Stimulated activated memory B cell treated with anti-CD40 and anti-IgM and Interleukin-4, amounts not matched to agents 10 μg/mL and 1 μg/mL and 100 μg/mL, for 72 hours (primary cell): ENCODE measurements at regions not wholly inside any gene's neighbourhood (a gene's known extent, or its start where the extent isn't known, plus 50 kb on each side); places are given as distances from the start of the nearest gene placed in this dataset.

ENCODE experiments used
- ATAC-seq: fragments of 150-1000 bp; cut with Tn5 transposase; 2 replicates; pipeline ENCODE4 v1.10.0; 2021
- H3K27ac Mint-ChIP-seq: one replicate; pipeline ENCODE4 v1.8.0; 2022; ENCODE audit warnings: mild to moderate bottlenecking, mixed read lengths
- H3K27me3 Mint-ChIP-seq: one replicate; pipeline ENCODE4 v1.8.0; 2022; ENCODE audit warnings: mixed read lengths
- H3K36me3 Mint-ChIP-seq: one replicate; pipeline ENCODE4 v1.8.0; 2022; ENCODE audit warnings: mixed read lengths
- H3K4me1 Mint-ChIP-seq: one replicate; pipeline ENCODE4 v1.8.0; 2022; ENCODE audit warnings: mixed read lengths
- H3K4me3 Mint-ChIP-seq: one replicate; pipeline ENCODE4 v1.8.0; 2022; ENCODE audit warnings: mild to moderate bottlenecking, moderate library complexity, mixed read lengths
- H3K9me3 Mint-ChIP-seq: one replicate; pipeline ENCODE4 v1.8.0; 2022; ENCODE audit warnings: mixed read lengths

DNA sequence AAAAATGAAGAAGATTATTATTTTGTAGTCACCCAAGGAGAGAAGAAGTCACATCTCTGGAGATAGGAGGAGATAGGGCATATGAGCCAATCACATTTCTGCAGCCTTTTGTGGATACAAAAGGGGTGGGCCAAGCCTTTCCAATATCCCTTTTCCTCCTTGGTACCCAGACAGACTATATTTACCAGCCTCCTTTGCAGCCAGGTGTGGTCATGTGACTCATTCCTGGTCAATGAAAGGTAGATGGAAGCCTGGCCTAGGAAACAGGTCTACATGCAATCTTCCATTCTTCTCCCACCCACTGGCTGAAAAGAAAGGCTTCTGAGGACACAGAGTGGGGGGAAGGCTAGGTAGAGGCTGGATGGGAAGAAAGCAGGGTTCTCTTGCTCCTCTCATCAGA is 58.1 kb upstream of the ERG start:
- peaks cover 2% of the 10 kb centered on the region for H3K9me3 Mint-ChIP-seq
- H3K4me1 Mint-ChIP-seq, result no peaks in the 10 kb centered on the region
- H3K4me3 Mint-ChIP-seq, result no peak overlapping the region
- ATAC-seq, result peak; percentile 36
- H3K36me3 Mint-ChIP-seq, result no peaks in the 10 kb centered on the region
- peaks cover 13% of the 10 kb centered on the region for H3K27me3 Mint-ChIP-seq
- no peak overlapping the region for H3K27ac Mint-ChIP-seq

DNA sequence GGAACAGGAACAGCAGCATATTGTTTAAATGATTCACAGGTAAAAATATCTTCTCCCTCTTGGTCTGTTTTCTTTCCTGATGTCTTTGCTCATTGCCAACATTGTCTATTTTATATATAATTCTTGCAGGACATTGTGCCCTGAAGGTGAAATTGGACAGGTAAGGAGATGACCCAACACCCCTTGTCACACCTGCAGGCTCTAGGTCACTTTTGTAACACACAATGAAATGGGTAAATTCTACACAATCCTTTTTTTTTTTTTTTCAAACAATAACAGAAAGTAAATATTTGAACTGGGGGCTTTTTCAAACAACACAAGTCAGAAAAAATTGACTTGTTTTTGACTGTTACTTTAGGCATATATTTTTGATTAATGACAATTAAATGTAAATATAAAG is 62.9 kb upstream of the ERG start:
- peaks cover 5% of the 10 kb centered on the region for H3K9me3 Mint-ChIP-seq
- H3K4me3 Mint-ChIP-seq, result no peak overlapping the region
- no peaks in the 10 kb centered on the region for H3K27me3 Mint-ChIP-seq
- H3K27ac Mint-ChIP-seq, result no peak overlapping the region
- no peaks in the 10 kb centered on the region for H3K36me3 Mint-ChIP-seq
- ATAC-seq, result no peak
- H3K4me1 Mint-ChIP-seq, result no peaks in the 10 kb centered on the region

DNA sequence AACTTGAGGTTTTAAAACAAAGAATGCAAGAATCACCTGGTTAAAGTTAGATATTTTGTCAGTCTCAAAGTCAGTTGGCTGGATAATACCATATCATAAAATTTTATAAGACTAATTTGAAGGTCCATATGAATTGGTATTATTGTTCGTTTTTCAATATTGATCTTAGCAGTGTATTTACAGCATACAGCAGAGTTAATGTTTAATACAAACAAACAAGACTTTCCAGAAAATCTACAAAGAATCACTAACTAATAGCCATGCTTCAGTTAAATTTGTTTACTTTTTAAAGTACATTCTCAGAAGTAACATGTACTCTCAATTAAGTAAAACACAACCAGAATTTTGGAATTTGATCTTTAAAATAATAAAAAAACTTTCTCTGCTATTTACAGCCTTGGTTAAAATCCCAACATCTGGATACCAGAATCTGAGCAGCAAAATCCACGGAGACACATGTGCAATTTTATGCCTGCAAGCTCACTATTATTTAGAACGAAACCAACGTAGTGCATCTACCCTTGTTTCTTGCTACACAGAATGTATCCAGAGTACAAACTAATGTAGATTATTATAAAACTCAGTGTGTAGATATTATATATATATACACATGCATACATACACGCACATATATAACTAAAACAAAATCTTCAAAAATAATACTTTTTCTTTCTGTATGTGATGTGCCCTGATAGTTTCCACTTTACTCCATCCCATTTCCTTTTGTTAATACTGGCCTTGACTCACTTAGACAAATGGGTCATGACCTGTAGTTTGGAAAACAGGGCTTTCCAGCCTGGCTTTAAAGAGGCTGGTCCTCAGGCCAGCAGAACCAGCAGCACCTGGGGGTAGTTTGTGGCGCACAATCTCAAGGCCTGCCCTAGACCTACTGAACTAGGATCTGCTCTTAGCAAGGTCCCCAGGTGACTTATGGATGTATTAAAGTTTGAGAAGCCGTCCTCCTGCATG is 63.6 kb upstream of the ERG start:
- Mint-ChIP-seq H3K36me3 (no peaks in the 10 kb centered on the region), H3K27ac (no peak overlapping the region), H3K4me1 (no peaks in the 10 kb centered on the region), H3K27me3 (no peaks in the 10 kb centered on the region), H3K9me3 (peaks cover 5% of the 10 kb centered on the region), H3K4me3 (no peak overlapping the region)
- ATAC-seq, result no peak

DNA sequence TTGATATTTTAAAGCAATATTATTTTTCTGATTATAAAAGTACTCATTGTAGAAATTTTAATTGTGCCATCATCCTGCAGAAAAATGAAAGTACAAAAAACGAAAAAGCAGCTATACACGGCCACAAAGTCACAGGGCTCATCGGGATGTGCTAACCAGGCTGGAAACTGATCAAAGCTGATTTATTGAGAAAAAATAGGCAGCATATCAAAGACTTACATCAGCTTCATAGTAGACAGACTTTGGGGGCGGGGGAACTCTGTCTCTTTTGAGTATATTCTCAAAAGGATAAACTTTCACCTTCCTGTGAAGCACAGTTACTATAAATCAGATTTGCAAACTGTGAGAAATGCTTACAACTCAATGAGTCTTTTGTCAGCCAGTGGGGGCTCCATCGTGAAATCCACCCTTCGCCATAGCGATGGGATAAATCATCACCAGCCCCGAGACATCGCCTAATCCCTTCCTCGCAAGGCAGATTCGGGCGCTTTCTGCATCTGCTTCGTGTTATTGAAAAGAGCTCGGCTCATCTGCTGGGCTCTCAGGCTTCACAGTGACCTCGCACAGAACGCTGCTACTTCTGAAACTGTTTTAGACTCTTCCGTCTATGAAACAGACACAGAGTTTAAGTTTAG is 69.2 kb upstream of the ERG start:
- no peak overlapping the region for H3K27ac Mint-ChIP-seq
- no peak for ATAC-seq
- H3K27me3 Mint-ChIP-seq, result no peaks in the 10 kb centered on the region
- no peaks in the 10 kb centered on the region for H3K36me3 Mint-ChIP-seq
- peaks cover 3% of the 10 kb centered on the region for H3K9me3 Mint-ChIP-seq
- no peaks in the 10 kb centered on the region for H3K4me1 Mint-ChIP-seq
- no peak overlapping the region for H3K4me3 Mint-ChIP-seq

DNA sequence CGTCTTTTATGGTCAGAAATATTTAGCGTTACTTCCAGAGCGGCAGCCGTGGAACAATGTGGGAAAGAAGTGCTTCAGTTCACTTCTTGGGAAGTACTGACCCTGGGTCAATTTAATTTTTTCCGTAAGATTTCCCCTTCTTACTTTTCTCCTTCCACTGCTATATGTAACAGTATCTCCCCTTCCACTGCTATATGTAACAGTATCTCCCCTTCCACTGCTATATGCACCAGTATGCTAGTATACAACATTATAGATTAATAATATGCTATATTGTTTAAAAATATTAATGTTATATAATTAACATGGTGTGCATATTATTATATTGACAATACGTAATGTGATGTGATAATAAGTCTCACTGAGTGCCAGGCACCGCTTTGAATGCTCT is 69.7 kb upstream of the ERG start:
- Mint-ChIP-seq H3K9me3 (peaks cover 3% of the 10 kb centered on the region), H3K27ac (no peak overlapping the region), H3K4me1 (no peaks in the 10 kb centered on the region), H3K36me3 (no peaks in the 10 kb centered on the region), H3K27me3 (no peaks in the 10 kb centered on the region), H3K4me3 (no peak overlapping the region)
- ATAC-seq, result no peak

DNA sequence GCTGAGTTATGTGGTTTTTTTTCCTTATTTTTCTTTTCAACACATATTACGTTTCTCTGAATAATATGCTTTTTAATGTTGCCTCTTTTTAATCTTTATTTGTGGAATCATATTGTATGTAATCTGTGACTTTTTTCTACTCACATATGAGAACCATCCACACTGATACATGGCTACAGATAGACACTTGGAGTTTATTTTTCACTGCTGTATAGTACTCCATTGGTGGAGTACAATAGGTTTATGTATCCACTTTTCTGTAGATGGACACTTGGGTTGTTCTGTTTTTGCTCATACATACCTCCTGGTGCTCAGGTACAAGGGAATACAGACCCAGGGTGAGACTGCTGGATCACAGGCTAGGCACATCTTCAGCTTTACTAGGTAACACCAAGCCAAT is 71.5 kb upstream of the ERG start:
- H3K9me3 Mint-ChIP-seq, result peaks cover 3% of the 10 kb centered on the region

DNA sequence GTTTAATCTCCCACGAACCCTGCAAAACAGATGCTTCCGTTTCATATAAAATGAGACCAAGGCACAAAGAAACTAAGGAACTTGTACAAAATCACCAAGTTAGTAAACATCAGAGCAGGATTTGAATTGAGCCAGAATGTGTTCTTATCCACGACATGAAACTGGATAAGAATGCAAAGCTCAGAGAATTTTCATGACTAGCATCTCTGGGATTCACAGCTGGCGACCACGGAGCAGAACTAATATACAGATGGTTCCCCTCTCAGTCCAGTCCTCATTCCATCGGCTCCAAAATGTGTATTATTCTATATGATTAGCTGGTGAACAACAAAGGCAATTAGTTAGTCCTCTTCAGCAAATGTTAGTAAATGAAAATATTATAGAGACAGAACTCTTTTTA is 72.3 kb upstream of the ERG start:
- no peak overlapping the region for H3K4me3 Mint-ChIP-seq
- H3K36me3 Mint-ChIP-seq, result no peaks in the 10 kb centered on the region
- H3K27ac Mint-ChIP-seq, result no peak overlapping the region
- no peaks in the 10 kb centered on the region for H3K27me3 Mint-ChIP-seq
- no peak for ATAC-seq
- peaks cover under 1% of the 10 kb centered on the region for H3K9me3 Mint-ChIP-seq
- no peaks in the 10 kb centered on the region for H3K4me1 Mint-ChIP-seq

More for the DNA sequence above, 71.5 kb upstream of the ERG start:
- no peak overlapping the region for H3K4me3 Mint-ChIP-seq
- H3K36me3 Mint-ChIP-seq, result no peaks in the 10 kb centered on the region
- H3K4me1 Mint-ChIP-seq, result no peaks in the 10 kb centered on the region
- no peak overlapping the region for H3K27ac Mint-ChIP-seq
- ATAC-seq, result no peak
- no peaks in the 10 kb centered on the region for H3K27me3 Mint-ChIP-seq

DNA sequence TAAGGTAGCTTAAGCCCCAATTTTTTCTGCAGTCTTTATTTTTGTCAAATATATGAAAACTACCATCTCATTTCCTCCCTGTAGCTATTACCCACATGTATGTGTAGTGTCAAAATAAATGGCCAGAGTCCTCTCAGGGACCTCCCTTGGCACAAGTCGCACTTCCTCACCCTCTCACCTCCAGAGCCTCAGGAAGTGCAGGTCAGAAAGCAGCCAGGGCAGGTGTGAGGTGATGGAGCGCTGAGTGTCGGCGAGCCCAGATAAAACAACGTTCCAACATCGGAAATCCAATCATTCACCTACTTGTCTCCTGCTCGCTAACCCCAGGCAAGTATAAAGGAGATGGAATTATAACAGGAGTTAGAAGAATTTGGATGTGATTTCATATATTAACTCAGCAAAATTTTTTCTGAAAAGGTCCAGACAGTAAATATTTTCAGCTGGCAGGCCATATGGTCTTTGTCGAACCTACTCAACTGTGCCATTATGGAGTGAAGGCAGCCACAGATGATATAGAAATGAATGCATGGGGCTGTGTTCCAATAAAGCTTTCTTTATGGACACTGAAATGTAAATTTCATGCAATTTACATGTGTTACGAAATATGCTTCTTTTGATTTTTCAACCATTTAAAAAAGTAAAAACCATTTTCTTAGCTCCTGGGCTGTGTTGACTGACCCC is 76.8 kb upstream of the ERG start:
- ATAC-seq, result no peak
- Mint-ChIP-seq H3K36me3 (no peaks in the 10 kb centered on the region), H3K4me3 (no peak overlapping the region), H3K4me1 (no peaks in the 10 kb centered on the region), H3K27me3 (no peaks in the 10 kb centered on the region), H3K27ac (no peak overlapping the region), H3K9me3 (no peaks in the 10 kb centered on the region)

DNA sequence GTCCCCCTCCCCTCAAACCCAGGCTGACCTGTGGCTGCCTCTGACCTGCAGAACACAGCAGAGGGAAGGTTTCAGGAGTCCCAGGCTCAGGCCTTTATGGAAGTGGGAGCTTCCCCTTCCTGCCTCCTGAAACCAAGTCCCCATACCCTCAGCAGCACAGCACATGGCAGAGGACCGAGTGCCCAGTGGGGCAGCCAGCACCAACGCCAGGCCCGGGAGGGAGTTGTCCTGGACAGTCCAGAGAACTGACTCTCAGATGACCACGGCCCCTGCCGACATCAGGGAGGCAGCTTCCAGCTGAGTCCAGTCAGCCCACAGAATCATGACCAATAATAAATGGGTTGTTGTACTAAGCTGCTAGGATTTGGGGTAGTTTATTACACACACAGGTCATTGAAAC is 79.6 kb upstream of the ERG start:
- Mint-ChIP-seq H3K36me3 (no peaks in the 10 kb centered on the region), H3K27me3 (no peaks in the 10 kb centered on the region), H3K4me3 (no peak overlapping the region), H3K27ac (no peak overlapping the region), H3K4me1 (no peaks in the 10 kb centered on the region), H3K9me3 (no peaks in the 10 kb centered on the region)
- ATAC-seq, result no peak

DNA sequence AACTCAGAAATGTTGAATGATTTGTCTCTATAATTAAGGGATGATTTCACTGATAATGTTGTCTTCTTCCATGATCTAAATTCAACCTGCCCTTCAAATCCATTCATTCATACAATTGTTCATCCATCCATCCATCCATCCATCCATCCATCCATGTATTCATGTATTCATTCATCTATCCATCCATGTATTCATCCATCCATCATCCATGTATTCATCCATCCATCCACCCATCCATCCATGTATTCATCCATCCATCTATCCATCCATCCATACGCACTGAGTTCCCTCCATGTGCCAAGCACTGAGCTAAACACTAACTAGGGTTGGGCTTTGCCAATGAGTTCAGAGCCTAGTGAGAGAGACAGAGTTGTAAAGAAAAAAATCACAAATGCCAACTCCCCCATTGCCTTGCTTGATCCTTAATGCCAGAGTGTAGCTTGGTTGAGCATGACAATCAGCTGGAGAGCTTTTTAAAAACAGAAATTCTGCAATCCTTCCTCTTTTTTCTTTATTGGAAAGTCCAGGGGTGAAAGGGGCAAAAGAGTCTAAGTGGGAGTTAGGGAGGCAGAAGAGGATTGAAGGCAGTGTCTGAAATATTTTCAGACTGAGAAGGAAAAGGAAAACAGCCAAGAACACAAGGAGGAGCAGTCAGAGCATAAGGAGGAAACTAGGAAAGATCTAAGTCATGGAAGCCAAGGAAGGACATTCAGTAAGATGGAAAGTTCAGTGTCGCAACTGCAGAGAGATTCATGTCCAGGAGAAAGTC is 92.4 kb upstream of the ERG start:
- Mint-ChIP-seq H3K27ac (no peak overlapping the region), H3K4me1 (no peaks in the 10 kb centered on the region), H3K27me3 (peaks cover 15% of the 10 kb centered on the region), H3K36me3 (no peaks in the 10 kb centered on the region), H3K9me3 (no peaks in the 10 kb centered on the region), H3K4me3 (no peak overlapping the region)
- ATAC-seq, result no peak

DNA sequence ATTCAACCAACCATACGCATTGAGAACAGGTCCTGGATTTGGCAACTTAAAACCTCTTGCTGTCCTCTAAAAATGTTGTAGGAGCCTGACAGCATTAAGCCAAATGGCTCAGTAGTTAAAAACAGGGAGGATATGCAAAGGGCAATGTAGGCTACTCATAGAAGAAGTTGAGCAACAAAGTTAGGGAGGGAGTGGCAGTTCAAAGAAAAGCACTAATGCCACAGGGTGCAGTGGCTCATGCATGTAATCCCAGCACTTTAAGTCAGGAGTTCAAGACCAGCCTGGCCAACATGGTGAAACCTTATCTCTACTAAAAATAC is 92.9 kb upstream of the ERG start:
- no peak overlapping the region for H3K27ac Mint-ChIP-seq
- H3K27me3 Mint-ChIP-seq, result peaks cover 15% of the 10 kb centered on the region
- no peaks in the 10 kb centered on the region for H3K36me3 Mint-ChIP-seq
- H3K4me3 Mint-ChIP-seq, result no peak overlapping the region
- H3K4me1 Mint-ChIP-seq, result no peaks in the 10 kb centered on the region
- ATAC-seq, result no peak
- no peaks in the 10 kb centered on the region for H3K9me3 Mint-ChIP-seq

DNA sequence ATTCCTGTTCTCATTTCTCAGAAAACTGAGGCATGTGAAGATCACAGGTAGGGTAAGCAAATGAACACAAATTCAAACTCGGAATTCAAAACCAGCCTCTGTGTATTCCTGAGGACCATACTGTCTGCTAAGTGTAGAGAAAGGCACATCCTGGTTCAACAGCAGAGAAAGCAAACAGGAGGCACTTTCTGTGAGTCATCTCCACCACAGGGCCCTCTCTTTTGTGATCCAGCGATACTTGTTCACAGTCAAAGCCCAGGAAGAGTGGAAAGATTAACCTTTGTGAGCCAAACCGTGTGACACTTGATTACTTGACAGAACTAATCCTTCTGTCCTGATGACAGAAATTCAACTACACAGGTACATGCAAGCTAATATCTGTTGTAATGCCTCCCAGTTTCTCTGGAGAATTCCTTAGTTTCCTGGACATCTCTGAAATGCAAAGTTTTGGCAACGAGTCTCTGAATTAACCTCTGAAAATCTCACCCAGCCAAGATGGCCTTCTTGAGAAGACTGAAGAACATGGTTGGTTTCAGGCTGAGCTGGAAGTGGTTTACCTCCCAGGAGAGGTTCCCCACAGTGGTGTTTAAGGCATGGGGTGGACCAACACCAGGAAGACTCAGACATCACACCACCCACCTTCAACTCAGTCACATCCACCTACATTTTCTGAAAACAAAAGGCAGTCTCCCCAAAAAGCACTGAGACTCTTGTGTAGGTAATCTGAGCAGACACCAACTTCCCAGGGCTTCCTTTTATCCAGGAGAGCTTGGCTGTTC is 98.2 kb upstream of the ERG start:
- ATAC-seq, result no peak
- Mint-ChIP-seq H3K27me3 (peaks cover 25% of the 10 kb centered on the region), H3K4me1 (no peaks in the 10 kb centered on the region), H3K36me3 (no peaks in the 10 kb centered on the region), H3K4me3 (no peak overlapping the region), H3K9me3 (no peaks in the 10 kb centered on the region), H3K27ac (no peak overlapping the region)

DNA sequence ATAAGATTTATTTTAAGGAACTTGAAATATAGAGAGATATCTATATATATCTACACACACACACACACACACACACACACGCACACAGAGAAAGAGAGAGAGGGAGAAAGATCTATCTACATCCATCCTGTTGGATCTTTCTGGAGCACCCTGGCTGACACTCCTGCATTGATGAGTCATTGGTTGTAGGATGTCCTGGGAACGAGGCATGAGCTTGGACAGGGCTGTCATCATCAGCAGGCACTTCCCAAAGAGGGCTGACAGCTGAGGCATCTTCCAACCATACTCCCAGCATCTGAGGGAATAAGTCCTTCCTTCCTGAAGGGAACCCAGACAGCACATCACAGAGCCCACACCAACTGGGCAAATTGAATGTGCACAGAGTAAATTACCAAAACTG is 99.1 kb upstream of the ERG start:
- Mint-ChIP-seq H3K27ac (no peak overlapping the region), H3K36me3 (no peaks in the 10 kb centered on the region), H3K4me1 (no peaks in the 10 kb centered on the region), H3K9me3 (no peaks in the 10 kb centered on the region), H3K4me3 (no peak overlapping the region), H3K27me3 (peaks cover 25% of the 10 kb centered on the region)
- no peak for ATAC-seq

DNA sequence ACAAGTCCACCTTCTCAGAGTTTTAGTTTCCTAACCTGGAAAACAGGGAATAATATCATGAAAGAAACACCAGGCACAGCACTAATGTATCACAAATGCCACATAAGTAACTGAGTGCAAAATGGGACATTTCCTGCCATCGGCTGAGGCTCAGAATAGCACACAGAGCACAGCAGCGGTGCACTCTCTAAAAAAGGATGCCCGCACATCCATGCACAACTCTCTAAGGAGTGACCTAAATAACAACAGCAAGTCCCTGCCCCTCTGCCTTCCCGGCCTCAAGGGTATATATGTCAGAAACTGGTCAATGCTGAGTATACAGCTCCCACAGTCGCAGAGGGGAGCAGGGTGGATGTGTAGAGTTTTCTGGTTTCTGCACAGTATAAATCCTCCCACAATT is 100.1 kb upstream of the ERG start:
- H3K36me3 Mint-ChIP-seq, result no peaks in the 10 kb centered on the region
- H3K4me3 Mint-ChIP-seq, result no peak overlapping the region

More for the DNA sequence above, 100.1 kb upstream of the ERG start:
- ATAC-seq, result peak; percentile 27
- H3K27me3 Mint-ChIP-seq, result peaks cover 25% of the 10 kb centered on the region
- H3K9me3 Mint-ChIP-seq, result no peaks in the 10 kb centered on the region
- no peaks in the 10 kb centered on the region for H3K4me1 Mint-ChIP-seq
- no peak overlapping the region for H3K27ac Mint-ChIP-seq
